ENCODE measurements at regions not wholly inside any gene's neighbourhood (a gene's known extent, or its start where the extent isn't known, plus 50 kb on each side); places are given as distances from the start of the nearest gene placed in this dataset.

- TF ChIP-seq, protein P1, sequence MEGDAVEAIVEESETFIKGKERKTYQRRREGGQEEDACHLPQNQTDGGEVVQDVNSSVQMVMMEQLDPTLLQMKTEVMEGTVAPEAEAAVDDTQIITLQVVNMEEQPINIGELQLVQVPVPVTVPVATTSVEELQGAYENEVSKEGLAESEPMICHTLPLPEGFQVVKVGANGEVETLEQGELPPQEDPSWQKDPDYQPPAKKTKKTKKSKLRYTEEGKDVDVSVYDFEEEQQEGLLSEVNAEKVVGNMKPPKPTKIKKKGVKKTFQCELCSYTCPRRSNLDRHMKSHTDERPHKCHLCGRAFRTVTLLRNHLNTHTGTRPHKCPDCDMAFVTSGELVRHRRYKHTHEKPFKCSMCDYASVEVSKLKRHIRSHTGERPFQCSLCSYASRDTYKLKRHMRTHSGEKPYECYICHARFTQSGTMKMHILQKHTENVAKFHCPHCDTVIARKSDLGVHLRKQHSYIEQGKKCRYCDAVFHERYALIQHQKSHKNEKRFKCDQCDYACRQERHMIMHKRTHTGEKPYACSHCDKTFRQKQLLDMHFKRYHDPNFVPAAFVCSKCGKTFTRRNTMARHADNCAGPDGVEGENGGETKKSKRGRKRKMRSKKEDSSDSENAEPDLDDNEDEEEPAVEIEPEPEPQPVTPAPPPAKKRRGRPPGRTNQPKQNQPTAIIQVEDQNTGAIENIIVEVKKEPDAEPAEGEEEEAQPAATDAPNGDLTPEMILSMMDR (IDR thresholded peaks at IDR 0.05), result no peak
- no peak for TF ChIP-seq POLR2A (IDR thresholded peaks at IDR 0.05)
Observed at GRCh38 chr6:111952821-111953540, 79.7 kb upstream of the FYN start.

Data from tibial nerve (tissue), 3 donors.